GM19351 (cell line): ENCODE measurements at regions not wholly inside any gene's neighbourhood (a gene's known extent, or its start where the extent isn't known, plus 50 kb on each side); places are given as distances from the start of the nearest gene placed in this dataset.
"Not testable (repeated sequence)": the region's sequence is repeated elsewhere in the genome, so short reads cannot be mapped to it uniquely, and the experiment has no call there.

Experiments used
- ATAC-seq: cut with Tn5 transposase; IDR thresholded peaks from one replicate; pipeline ENCODE4 v1.9.1; 2021; ENCODE audit warnings: mild to moderate bottlenecking, moderate library complexity; ENCODE audit not compliant: unreplicated experiment

DNA sequence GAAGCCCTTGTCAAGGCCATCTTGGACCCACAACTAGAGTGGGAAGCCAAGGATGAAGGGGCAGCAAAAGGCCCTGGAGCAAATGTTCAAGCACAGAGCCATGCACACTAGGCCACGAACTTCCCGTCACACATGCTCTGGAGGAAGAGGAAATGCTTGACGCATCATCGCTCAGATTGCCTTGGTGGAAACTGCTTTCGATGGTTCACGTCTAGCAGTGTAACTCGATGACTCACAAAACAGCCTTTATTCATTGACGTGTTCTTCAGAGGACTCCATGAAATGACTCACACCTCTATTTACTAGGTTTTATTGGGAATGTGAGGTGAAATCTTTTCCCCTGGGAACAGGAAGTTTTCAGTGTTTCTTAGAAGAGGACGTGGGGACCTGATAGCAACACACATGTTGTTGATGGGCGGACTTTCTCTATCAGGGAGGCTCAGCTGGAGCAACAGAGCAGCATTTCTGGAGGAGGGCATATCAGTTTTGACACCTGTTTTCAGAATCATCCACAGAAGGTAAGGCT, 79.8 kb upstream of the FLT1 start:
- ATAC-seq, result no peak

DNA sequence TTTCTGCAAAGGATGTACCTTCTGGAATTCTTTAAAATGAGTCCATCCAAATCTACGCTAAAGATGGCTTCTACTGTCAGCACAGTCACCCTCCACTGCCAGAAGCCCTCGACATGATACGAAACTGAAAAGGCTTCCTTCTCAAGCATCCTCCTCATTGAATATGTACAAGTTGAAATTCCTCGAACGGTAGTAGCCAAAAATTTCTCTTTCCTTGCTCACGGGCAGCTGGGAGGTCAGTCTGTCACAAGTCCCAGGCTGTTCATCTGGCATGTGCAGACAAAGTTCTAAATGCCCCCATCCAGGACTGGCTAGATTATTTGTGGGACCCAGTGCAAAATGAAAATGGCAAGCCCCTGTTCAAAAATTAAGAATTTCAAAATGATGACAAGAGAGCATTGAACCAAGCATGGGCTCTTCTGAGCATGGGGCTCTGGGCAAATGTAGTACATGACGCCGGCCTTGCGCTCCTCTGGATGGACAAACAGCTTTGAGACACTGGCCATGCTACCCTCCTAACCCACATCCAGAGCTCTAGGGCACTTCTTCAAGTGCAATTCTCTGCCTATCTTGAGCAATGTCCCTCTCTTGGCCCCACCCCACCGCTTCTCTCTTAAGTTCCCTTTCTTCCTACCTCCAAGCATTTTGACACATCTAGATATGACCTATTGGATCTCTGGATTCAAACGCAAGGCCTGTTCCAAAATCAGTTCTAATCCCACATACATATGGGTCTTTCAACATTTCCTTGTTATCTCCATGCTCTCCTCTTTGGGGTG, 78.9 kb upstream of the FLT1 start:
- ATAC-seq, result no peak

DNA sequence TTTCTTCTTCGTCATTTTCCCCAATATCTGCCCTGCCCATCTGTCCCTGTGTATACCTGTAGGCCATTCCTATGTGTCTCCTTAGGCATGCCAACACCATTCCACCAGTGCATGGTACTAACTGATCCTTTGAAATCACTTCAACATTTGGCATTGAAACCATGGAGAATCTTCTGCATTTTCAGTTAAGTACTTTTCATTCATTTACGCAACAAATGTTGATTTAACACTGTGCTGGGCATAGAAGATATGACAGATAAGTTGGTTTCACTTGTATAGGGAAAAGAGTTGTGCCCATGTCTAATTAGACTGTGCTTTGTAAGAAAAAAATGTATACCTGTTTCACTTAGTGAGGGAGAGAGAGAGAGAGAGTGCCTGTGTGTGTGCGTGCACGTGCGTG, 77.9 kb upstream of the FLT1 start:
- no peak for ATAC-seq

DNA sequence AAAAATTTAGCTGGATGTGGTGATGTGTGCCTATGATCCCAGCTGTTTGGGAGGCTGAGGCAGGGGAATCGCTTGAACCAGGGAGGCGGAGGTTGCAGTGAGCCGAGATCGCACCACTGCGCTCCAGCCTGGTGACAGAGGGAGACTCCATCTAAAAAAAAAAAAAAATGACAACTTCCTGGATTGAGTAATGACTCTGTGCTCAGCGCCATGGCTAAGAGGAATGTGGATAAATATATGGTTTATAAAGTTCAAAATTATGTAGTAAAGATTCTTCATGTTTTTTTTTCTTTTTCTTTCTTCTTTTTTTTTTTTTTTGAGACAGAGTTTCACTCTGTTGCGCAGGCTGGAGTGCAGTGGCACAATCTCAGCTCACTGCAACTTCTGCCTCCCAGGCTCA, 75.4 kb upstream of the FLT1 start:
- ATAC-seq, result not testable (repeated sequence)

DNA sequence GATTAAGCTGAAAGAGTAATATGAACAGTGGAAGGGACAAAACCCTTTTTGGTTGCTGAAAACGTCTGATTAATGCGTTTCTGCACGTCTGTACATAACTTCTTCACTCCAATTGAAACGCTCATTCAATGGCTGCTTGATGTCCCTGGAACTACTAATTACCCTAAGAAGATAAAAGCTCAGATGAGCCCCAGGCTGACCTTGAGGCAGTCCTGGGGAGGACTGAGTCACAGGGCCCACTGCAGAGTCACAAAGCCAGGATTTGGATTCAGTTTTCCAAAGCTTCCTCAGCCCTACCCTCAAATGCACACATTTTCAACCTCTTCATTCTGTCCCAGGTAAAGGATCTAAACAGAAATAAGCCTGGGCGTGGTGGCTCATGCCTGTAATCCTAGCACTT, 75.0 kb upstream of the FLT1 start:
- no peak for ATAC-seq

DNA sequence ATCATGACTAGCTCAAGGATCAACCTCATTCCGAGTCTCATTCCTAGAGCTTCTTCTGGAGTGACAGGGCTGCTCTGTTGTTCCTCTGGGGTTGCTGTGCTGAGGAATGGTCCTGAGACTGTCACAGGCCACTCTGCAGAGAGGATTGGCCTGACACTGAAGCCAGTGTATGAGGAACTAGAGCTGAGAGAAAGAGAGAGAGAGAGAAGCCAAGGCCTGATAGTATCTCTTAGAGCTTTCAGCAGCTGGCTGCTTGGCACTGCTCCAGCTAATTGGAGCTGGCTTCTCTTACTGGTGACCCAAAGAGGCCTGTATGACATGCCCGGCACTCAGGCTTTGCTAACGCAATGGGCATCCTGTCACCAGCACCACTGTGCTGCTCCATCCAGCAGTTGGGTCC, 73.4 kb upstream of the FLT1 start:
- ATAC-seq, result peak; percentile 45

DNA sequence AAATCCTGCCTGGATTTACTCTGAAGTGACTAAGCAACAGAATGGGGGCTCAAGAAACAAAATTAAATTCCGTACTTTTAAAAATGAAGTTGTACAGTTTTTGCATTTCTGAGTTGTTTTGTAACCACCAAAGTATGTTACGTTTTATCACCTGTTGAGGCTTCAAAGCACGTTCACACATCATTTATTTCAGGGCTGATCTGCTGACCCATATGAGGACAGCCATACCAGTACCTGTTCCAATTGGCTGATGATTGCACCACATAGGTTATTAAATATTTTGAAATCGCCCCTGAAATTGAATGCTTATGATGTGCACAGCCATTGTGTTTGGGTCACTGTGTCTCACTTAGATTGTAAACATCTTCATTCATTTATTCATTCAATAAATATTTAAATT, 72.0 kb upstream of the FLT1 start:
- no peak for ATAC-seq

DNA sequence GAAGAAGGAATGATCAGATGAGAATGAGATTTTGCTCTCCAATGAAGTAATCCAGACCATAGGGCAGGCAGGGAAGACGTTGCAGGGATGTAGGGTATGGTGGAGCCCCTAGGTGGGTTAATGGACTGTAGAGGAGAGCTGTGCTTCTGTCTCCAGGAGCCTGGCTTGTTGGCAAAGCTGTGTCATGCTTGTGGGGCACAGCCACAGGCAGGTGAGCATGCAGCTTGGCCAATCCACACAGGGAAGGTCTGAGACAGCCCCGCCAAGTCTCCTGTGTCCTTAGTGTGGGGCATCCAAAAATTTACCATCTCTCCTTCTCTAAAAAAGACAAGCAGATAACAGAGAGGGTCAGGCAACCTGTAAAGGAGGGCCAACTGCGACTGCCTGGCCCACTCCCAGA, 71.4 kb upstream of the FLT1 start:
- no peak for ATAC-seq

DNA sequence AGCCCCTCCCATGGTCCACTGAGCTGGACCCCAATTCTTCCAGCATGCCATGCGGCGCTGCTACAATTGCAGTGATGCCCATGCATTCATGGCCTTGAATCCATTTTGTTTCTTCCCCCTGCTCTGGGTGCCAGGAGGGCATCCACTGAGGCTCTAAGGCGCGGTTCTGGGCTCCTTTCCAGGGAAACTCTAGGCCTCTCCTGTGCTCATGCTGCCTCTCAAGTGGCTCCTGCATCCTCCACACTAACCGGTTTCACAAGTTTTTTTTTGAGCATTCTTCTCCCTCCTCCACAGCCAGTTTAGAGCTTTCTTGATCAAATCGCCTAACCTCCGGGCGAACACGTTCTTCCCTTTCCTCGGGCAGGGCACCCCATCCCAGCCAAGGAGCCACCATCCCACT, 69.1 kb upstream of the FLT1 start:
- no peak for ATAC-seq

DNA sequence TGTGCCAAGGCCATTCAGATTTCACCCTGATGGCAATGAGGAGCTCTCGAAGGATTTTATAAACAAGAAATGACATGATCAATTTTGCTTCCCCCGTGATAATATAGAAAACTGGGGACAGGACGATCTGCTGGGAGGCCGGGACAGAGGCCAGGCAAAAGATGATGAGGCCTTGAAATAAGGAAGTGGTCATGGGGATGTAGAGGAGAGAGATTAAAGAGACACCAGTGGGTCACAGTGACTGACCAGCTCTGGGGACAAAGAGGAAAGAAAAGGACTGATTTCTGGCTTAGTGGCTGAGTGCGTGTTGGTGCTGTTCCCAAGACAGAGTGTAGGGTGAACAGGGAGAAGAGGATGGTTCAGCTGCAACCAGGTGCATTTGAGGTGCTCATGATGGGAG, 68.7 kb upstream of the FLT1 start:
- no peak for ATAC-seq

DNA sequence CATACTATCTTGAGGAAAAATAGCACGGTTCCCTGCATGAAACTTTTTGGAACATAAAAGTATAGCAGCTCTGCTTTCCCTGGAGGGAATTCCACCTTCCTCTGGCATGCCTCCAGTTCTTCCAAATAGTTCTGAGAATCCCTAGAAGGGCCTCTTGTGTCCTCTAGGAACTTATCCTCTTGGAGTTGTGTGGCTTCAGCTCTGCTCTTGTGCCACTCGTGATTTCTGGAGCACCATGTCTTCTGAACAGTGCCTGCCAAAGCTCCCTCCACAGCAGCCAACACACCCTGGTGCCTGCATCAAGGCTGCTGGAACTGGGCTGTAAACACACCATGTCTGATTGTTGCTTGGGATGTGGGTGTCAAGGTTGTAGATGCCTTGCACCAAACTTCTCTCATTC, 65.7 kb upstream of the FLT1 start:
- no peak for ATAC-seq

DNA sequence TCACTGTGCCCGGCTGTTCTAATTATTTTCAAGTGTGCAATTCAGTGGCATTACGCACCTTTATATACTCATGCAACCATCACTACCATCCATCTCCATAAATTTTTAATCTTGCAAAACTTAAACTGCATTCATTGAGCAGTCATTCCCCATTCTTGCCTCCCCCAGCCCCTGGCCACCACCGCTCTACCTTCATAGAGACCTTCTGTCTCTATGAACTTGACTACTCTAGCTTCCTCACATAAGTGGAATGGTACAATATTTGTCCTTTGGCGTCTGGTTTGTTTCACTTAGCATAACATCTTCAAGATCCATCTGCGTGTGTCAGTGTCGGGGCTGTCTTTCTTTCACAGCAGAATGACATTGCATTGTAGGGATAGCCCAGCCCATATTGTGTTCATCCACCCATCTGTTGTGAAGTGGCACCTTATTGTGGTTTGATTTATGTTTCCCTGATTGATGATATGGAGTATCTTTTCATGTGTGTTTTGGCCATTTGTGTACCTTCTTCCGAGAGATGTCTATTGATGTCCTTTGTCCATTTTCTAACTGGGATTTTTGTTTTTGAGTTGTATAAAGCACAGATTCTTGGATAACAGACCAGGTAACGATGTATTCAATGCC, 64.8 kb upstream of the FLT1 start:
- ATAC-seq, result no peak

DNA sequence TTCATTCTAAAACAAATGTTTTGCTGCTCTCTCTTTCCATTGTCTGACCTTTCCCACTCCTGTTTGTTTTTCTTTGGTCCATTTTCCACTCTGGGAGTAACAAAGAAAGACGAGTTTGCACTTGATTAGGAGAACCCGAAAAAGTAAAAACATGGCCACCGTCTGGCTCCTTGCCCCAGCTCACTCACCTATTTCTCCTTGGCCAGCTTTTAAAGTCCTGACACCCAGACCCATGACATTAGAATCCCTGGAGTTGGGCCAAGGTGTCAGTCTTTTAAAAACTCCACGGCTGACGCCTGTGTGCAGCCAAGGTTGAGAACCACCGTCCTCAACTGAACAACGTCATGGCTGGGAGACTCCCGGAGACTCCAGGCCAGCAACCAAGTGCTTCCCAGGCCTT, 63.6 kb upstream of the FLT1 start:
- no peak for ATAC-seq

DNA sequence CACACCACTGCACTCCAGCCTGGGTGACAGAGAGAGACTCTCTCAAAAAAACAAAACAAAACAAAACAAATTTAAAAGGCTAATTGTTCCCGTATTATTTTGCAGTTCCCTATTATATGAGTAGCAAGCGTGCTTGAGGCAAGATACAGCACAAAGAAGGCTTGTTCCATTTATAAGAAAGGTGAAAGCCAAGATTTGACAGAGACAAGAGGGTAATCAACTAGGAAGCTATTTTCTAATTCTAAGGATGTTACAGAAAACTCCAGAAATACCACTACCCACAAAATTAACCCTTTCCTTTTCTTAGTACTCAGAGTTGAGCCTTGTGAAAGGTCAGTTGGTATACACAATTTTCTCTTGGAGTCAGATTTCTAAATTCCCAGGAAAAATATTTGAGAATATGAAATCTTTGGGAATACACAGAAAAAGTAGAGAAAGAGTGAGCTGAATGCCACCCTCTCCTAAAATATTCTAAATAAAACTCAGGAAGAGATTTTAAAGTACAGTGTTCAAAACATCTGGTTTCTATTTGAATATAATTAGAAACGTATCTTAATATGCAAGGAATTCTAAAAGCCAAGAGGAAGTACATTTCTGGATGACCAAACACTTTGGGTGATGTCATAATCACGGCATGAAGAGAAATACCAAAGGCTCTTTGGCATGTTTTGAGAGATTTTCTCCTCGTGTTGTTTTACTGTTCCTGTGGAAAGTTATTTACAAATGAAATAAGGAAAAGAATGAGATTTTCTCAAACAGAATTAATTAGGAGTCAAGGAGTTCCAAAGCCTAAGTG, 63.0 kb upstream of the FLT1 start:
- ATAC-seq, result no peak

DNA sequence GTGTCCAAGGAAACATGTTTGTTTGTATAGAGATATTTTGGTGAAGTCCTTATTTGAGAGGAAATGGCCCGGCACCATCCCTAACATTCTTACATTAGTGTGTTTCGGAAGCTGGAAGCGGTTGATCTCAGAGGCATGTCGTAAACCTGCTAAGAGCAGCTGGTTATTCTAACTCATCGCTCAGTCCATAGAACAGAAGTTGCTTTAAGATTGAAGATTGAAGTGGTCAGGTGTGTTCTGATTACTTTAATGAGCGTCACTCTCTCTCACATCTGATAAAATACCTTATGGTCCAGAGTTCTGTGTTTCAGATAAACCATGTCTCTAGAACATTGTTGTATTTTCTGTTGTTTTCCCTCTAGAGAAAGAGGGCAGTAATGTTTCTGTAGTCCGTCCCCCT, 60.2 kb upstream of the FLT1 start:
- no peak for ATAC-seq

DNA sequence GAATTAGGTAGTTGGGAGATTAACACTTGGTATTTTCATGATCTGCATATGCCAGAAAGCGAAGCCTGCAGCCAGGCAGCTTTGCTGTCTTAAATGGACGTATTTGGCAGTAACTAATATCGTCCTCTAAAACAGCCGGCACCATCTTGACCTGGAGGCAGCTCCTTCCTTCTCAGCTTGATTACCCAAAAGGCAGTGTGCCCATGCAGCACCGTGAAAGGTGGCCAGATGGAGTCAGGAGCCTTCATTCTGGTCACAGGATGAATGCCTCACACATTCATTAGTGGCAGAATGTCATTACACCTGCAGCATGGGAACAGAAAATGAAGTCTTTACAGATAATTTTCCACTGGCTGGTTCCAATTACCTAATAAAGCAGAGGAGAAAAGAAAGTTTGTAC, 59.0 kb upstream of the FLT1 start:
- no peak for ATAC-seq

DNA sequence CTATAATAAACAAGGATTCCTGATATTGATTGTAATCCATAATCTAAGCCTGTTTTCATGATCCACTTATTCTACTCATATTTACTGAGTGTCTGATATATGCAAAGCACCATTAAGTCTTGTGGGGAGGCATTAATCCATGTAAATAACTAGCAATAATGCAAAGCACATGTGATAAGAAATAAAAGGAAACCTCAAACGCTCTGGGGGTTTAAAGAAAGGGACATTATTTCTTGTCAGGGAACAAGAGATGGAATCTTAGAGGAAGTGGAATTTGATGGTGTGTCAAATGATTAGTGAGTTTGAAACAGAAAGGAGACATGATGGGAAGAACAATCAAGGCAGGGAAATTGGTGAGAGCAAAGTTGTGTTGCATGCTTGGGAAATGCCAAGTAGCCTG, 57.4 kb upstream of the FLT1 start:
- no peak for ATAC-seq

DNA sequence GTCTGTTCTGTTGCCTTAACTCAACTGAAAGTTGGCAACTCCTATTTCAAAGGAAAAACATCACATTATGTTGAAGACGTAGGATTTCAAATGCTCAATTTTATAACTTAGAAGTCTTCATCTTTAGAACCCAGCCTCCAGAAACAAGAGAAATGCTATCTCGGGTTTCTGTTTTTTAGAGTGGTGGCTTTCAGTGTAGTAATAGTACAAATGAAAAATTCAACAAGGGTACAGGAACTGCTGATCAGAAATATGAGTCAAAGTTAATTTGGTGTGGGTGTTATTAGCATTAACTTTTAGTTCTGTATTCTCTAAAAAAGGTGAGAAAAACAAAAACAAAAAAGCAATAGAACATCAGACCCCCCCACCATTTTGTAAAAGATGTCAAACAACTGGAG, 56.6 kb upstream of the FLT1 start:
- no peak for ATAC-seq

DNA sequence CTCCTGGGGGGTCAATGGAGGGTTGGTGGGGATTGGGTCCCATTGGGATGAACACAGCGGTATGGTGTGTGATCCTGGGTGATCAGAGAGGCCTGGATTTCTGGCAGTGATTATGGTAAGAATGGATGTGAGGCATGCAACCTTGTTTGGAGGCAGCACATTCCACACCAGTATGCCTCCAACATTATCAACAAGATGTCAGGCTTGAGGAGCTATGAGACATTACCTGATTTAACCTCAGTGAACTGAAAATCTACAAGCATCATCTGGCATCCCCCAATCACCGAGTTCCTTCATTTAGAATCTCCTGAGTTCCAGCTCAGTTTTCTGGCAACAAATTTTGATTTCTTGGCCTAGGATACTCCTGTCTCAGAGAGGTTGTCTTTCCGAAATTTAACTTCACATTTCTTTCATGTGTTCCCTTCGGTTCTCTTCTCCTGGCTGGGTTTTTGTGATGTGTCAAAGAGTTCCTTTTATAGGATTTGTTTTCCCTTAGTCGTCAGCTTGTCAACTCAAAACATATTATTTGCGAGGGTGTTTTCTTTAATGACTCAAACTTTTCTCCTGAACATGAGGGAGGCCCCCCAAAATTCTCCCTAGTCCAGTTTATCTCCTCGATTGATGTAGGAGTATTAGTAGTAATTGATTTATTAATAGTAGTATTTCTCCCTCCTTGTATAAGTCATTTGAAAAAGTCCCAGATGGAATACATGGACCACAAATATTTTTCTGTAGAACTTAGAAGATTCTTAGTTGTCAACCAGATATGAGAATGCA, 56.0 kb upstream of the FLT1 start:
- no peak for ATAC-seq

DNA sequence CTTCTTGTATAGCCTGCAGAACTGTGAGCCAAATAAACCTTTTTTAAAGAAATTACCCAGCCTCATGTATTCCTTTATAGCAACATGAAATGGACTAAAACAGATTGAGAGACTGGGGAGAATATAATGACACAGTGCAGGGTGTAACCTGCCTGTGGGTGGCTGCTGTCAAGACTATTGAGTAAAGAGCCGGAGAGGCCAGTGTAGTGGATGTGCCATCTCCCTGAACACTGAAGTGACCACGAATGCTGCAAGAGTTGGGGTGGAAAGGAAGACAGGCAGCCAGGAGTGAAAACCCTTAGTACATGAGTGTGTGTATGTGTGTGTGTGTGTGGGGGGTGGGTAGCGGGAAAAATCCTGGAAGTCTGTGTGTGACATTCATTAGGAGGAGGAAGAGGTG, 55.2 kb upstream of the FLT1 start:
- no peak for ATAC-seq

DNA sequence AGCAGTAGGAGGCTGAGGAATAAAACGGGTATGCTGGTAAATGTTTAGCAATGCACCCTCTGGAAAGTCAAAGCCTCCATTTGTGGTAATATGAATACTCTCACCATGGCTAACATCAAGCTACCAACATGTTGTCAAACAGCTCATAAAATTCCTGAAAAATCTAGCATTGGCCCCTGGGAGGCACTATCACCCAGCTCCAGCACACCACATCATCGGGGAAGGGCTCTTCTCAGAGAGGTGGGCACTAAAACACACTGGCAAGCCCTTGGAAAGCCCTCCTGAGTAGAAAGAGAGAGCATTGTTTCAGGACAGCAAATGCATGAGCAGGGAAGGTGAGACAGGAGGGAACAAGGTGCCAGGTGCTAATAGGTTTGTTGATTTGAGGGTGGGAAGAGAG, 53.9 kb upstream of the FLT1 start:
- ATAC-seq, result no peak
